Activated CD4-positive, alpha-beta T cell treated with anti-CD3 and anti-CD28 coated beads, Interleukin-2, Interleukin-4, amounts not matched to agents 100 ng/mL and 50 ng/mL, durations not matched to agents 16 hours and 8 hours (primary cell): ENCODE measurements at regions not wholly inside any gene's neighbourhood (a gene's known extent, or its start where the extent isn't known, plus 50 kb on each side); places are given as distances from the start of the nearest gene placed in this dataset.

ENCODE experiments used
- DNase-seq: peaks from one replicate; pipeline ENCODE4 v3.0.0-alpha.2; 2020; ENCODE audit warnings: low spot score

GRCh38 chr6:144578385-144579350, 293.5 kb downstream of the UTRN start:
- no peak for DNase-seq

GRCh38 chr6:144580039-144580438, 294.9 kb downstream of the UTRN start:
- peak; percentile 72 for DNase-seq

- DNase-seq: no peak
These were observed 295.6 kb downstream of the UTRN start for GRCh38 chr6:144580771-144581170.

DNA sequence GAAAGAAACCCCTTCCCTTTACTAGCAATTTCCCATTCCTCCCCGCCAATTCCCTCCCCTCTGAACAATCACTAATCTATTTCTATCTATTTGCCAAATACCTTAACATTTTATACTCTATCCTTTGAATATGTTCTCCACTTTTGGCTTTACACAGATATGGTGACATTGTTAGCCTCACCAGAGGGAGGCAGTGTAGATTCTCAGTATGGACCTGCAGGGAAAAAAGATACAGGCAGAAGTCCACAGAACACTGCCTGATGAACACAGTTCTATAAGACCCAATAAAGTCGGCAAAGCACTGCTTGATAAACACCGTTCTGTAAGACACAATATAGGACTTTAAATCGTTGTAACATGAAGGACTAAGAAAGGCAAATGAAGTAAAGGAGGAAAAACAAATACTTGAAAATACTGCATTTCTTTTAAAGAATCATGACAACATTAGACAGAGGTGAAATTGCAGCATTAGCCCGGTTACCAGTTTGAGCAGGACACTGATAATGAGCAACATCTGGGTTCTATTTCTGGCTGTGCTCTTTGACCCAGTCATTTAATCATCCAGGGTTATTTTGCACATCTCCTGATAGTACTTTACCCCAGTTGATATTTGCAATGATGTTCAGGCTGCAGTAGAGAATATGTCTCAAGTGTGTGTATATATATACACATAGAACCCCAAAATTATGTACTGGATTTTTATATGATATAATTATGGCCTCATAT, 296.8 kb downstream of the UTRN start:
- DNase-seq: peak; percentile 54

- peak; percentile 91 for DNase-seq
These were observed 297.9 kb downstream of the UTRN start for GRCh38 chr6:144582939-144583613.

DNA sequence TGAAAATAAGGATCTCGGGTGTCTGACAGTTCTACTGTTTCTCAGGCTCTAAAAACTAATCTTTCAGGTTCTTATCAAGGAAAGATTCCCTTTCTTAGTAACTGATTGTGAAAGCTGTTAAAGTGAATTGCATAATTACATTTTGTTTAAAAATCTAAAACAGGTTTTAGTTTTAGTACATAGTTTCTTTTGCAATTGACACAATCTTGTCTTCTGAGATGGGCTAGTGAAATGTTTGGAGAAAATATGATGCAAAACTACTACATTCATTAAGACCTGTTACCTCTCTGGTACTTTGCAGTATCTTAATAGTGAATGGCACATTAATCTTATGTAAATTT, 298.4 kb downstream of the UTRN start:
- DNase-seq: no peak

DNA sequence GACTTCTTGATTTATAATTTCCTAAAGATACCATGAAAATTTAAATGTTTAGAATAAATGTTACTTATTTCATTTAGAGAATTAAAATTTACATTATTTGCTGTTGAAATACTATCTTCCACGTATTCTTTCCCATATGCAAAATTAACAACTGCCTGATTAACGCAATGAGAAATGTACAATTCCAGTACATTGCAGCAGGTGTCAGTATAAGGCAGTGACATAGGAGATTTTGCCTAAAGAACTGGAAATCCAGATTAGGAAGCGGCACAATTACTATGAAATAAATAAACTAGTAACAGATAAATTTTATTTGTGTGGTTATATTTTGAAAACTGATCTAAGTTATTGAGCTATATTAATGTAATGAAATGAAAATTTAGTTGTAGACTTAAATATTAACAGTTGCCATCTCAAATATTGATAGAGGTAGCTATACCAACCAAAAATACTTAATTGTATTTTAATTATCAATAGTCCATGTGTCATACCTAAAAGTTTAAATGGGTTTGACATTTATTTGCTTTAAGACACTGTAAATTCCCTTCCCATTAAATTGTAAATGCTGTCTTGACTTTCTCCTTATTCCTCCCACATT, 300.2 kb downstream of the UTRN start:
- DNase-seq: peak; percentile 39

DNA sequence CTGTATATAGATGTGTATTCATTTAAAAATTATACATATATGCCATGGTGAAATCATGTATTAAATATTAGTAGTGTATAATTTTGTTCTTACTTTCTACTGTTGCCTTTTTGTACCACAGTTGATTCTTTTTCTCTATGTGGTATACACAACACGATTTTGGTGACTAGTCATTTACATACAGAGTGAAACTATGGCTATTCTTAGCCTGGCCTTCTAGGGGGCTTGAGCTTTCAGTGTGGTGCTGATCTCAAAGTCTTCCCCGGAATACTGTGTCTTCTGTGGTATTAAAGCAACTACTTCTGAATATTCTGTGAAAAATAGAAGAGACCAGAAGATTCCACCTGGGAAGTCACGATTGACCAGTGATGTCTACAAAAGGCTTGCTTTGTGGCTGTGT, 301.9 kb downstream of the UTRN start:
- DNase-seq: no peak

GRCh38 chr6:144588697-144589325, 303.7 kb downstream of the UTRN start:
- peak; percentile 39 for DNase-seq

GRCh38 chr6:144590532-144590931, 305.4 kb downstream of the UTRN start:
- no peak for DNase-seq

GRCh38 chr6:144593392-144593791, 308.3 kb downstream of the UTRN start:
- DNase-seq: no peak

DNA sequence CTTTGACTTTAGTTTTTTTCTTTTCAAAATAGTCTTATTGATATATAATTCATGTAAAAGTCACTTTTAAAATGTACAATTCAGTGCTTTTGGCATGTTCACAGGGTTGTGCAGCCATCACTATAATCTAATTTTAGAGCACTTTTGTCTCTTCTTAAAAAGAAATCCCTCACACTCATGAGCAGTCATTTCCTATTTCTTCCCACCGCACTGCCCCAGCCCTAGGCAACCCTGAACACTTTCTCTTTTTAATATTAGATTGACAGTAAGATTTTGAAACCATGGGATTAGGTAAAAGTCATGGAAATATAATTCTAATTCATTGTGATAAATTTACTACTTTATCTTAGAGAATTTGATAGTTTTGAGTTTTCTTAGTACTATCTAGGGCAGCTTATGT, 309.4 kb downstream of the UTRN start:
- no peak for DNase-seq

- no peak for DNase-seq
These were observed 310.1 kb downstream of the UTRN start for GRCh38 chr6:144595266-144595665.

DNA sequence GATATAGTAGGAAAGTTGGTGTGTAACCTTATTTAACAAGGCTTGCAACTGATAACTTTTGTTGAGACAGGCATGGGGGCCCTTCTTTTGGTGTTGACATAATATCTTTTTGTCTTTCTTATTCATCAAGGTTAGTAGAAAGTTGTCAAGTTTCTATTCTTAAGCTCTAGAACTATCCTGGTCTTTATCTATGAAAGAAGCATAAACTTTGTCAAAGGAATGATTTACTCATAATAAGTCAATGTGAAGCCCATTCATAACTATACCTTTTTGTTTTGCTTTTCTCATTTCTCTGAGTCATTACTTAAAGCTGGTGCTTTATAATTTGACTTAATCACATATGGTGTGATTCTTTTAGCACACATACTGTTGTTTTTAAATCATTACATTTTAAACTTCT, 312.4 kb downstream of the UTRN start:
- peak; percentile 48 for DNase-seq

GRCh38 chr6:144599615-144600014, 314.5 kb downstream of the UTRN start:
- no peak for DNase-seq

DNA sequence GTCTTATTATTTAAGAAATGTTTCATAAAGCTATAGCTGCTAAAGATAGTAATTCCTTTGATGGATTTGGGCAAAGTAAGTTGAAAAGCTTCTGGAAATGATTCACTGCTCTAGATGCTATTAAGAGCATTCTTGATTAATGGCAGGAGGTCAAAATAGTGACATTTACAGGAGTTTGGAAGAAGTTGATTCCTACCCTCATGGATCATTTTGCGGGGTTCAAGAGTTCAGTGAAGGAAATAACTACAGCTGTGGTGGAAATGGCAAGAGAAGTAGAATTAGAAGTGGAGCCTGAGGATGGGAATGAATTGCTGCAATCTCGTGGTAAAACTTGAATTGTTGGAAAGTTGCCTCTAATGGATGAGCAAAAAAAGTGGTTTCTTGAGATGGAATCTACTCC, 316.1 kb downstream of the UTRN start:
- DNase-seq: no peak

- peak; percentile 59 for DNase-seq
These were observed 317.5 kb downstream of the UTRN start for GRCh38 chr6:144602523-144603180.

DNA sequence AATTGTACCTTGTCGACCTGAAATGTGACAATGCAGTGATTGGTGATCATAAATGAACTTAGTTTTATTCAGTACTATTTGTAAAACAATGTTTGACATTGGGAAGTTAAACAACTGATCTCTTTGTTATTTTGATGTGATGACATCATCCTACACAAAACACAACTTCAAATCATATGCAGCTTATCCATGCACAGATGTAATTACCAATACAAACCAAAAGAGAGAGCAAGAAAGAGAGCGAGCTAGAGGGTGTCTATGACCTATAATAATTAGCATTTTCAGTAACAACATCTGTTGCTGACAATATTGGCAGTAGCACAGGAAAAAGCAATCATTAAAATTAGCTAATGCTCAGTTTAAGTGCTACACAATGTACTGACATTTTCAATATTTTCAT, 320.9 kb downstream of the UTRN start:
- DNase-seq: no peak

GRCh38 chr6:144607998-144608735, 323.0 kb downstream of the UTRN start:
- no peak for DNase-seq

GRCh38 chr6:144612811-144613210, 327.7 kb downstream of the UTRN start:
- DNase-seq: no peak

DNA sequence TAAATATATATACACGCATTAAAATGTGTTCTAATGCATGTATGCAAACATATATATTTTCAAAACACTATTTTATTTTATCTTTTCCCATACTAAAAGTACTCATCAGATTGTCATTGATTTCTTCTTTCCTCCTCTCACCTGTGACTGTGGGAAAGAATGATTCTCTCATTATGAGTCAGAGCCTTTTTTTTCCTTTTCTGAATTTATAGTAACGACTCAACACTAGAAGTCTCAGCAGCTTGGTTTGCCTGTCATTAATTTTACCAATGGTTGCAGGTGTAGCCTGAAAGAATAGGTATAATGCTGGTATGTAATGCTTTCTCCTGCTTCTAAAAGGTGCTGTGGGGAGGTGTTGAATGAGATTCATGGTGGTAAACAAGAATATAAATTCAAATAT, 328.7 kb downstream of the UTRN start:
- peak; percentile 34 for DNase-seq
